Posterior cingulate gyrus (tissue), 11 donors: ENCODE measurements at regions not wholly inside any gene's neighbourhood (a gene's known extent, or its start where the extent isn't known, plus 50 kb on each side); places are given as distances from the start of the nearest gene placed in this dataset.
A peak's percentile ranks its signal among the peaks of the same experiment; 100 is the strongest.

Experiments
- DNase-seq, 10 donors: peaks; one replicate each; pipeline versions ENCODE4 v3.0.0 to v3.0.0-alpha.2; 2020 to 2021; ENCODE audit warnings: mixed read lengths in 3 of 10
- intact Hi-C: fragments of 100-400 bp; cut with DNase I; formaldehyde crosslinking; loops from one replicate; pipeline ENCODE4 v1.15.1; 2023

GRCh38 chr3:103923907-103924306 lies 1442.8 kb upstream of the ALCAM start:
- intact Hi-C loops: no loop called here
- DNase-seq: no peak

- DNase-seq: no peak
- intact Hi-C loops: no loop called here
These were observed 1442.2 kb upstream of the ALCAM start for GRCh38 chr3:103924544-103924943.

- peak in 3 of 10 donors; percentile 32 to 57 (median 38) for DNase-seq
- intact Hi-C loops: no loop called here
These were observed 1439.8 kb upstream of the ALCAM start for GRCh38 chr3:103926936-103927335.

- no peak for DNase-seq
- intact Hi-C loops: no loop called here
These were observed 1438.8 kb upstream of the ALCAM start for GRCh38 chr3:103927896-103928295.

GRCh38 chr3:103937094-103937493 lies 1429.6 kb upstream of the ALCAM start:
- intact Hi-C loops: no loop called here
- DNase-seq: no peak

GRCh38 chr3:103947062-103947461 lies 1419.6 kb upstream of the ALCAM start:
- intact Hi-C loops: no loop called here
- DNase-seq: no peak

GRCh38 chr3:103949693-103950092 lies 1417.0 kb upstream of the ALCAM start:
- DNase-seq: no peak
- intact Hi-C loops: no loop called here

- DNase-seq: no peak
- intact Hi-C loops: no loop called here
These were observed 1416.0 kb upstream of the ALCAM start for GRCh38 chr3:103950676-103951075.

- intact Hi-C loops: no loop called here
- no peak for DNase-seq
These were observed 1412.9 kb upstream of the ALCAM start for GRCh38 chr3:103953796-103954195.

- DNase-seq: no peak
- intact Hi-C loops: no loop called here
These were observed 1405.9 kb upstream of the ALCAM start for GRCh38 chr3:103960819-103961218.

- intact Hi-C loops: no loop called here
- DNase-seq: no peak
These were observed 1403.1 kb upstream of the ALCAM start for GRCh38 chr3:103963599-103963998.

- intact Hi-C loops: no loop called here
- peak in 1 of 10 donors; percentile 49 for DNase-seq
These were observed 1400.9 kb upstream of the ALCAM start for GRCh38 chr3:103965764-103966163.

GRCh38 chr3:103966749-103967148 lies 1400.0 kb upstream of the ALCAM start:
- DNase-seq: peak in 2 of 10 donors; percentile 59 to 61
- intact Hi-C loops: no loop called here

- intact Hi-C loops: no loop called here
- no peak for DNase-seq
These were observed 1398.6 kb upstream of the ALCAM start for GRCh38 chr3:103968131-103968530.

- DNase-seq: no peak
- intact Hi-C loops: no loop called here
These were observed 1398.0 kb upstream of the ALCAM start for GRCh38 chr3:103968751-103969150.

- intact Hi-C loops: no loop called here
- no peak for DNase-seq
These were observed 1389.8 kb upstream of the ALCAM start for GRCh38 chr3:103976931-103977339.

- intact Hi-C loops: no loop called here
- no peak for DNase-seq
These were observed 1389.3 kb upstream of the ALCAM start for GRCh38 chr3:103977417-103977816.

GRCh38 chr3:103991461-103992115 lies 1375.1 kb upstream of the ALCAM start:
- intact Hi-C loops: no loop called here
- peak in 1 of 10 donors; percentile 66 for DNase-seq

GRCh38 chr3:103992469-103992868 lies 1374.2 kb upstream of the ALCAM start:
- peak in 1 of 10 donors; percentile 36 for DNase-seq
- intact Hi-C loops: no loop called here

GRCh38 chr3:104004956-104005355 lies 1361.8 kb upstream of the ALCAM start:
- DNase-seq: no peak

GRCh38 chr3:104005815-104006214 lies 1360.9 kb upstream of the ALCAM start:
- intact Hi-C loops: no loop called here
- DNase-seq: no peak

More at GRCh38 chr3:104004956-104005355, 1361.8 kb upstream of the ALCAM start:
- intact Hi-C loops: no loop called here

GRCh38 chr3:104018541-104018940 lies 1348.2 kb upstream of the ALCAM start:
- no peak for DNase-seq
- intact Hi-C loops: no loop called here

- intact Hi-C loops: no loop called here
- DNase-seq: no peak
These were observed 1335.1 kb upstream of the ALCAM start for GRCh38 chr3:104031598-104031997.
